ENCODE measurements at regions not wholly inside any gene's neighbourhood (a gene's known extent, or its start where the extent isn't known, plus 50 kb on each side); places are given as distances from the start of the nearest gene placed in this dataset.

DNA sequence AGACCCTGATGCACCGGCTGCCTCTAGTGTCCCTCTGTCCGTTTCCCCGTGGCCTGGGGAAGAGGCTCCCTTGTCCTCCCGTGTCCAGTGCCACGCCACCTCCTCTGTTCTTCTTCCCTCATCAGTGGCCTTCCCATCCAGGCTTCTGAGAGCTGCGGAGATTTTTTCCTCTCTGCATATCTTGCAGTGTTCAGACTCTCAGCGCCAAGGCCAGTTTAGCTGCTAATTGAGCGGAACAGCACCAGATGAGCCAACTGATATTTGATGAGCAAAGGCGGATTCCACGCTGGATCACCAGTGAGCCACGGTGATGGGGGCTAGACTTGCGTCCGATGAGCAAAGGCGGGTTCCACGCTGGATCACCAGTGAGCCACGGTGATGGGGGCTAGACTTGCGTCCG lies 257.6 kb downstream of the FOXL1 start:
- no peak for TF ChIP-seq CTCF (IDR thresholded peaks at IDR 0.05)
- TF ChIP-seq POLR2A (IDR thresholded peaks at IDR 0.05), result no peak
